GM12878 (cell line): ENCODE measurements at regions not wholly inside any gene's neighbourhood (a gene's known extent, or its start where the extent isn't known, plus 50 kb on each side); places are given as distances from the start of the nearest gene placed in this dataset.

Experiments used
- ATAC-seq: fragments of 200-7000 bp; cut with Tn5 transposase; 3 replicates; pipeline ENCODE4 v1.9.1; 2020; ENCODE audit warnings: mild to moderate bottlenecking, moderate library complexity
- BruUV-seq: library from RNA; stranded (reverse); fragments of 400-500 nt; replicated peaks from 2 replicates; lab custom pipeline; 2021; lab: Mats Ljungman, UMichigan
- CTCF ChIA-PET: fragments of 300-600 bp; sonication (Branson Sonifier 250); formaldehyde crosslinking; extraction: SDS; loops from one replicate; lab custom pipeline; 2021; ENCODE audit warnings: inconsistent platforms; lab: Yijun Ruan, JAX
- POLR2A ChIA-PET: fragments of 350-600 bp; formaldehyde crosslinking; extraction: SDS; loops from one replicate; lab custom pipeline; 2021; ENCODE audit warnings: inconsistent platforms; lab: Charles Lee
- RAD21 ChIA-PET: fragments of 300-600 bp; sonication (Branson Sonifier 250); formaldehyde crosslinking; loops from one replicate; lab custom pipeline; 2023; ENCODE audit warnings: antibody characterized with exemption; ENCODE audit not compliant: unreplicated experiment; lab: Charles Lee
- SMC1A ChIA-PET: fragments of 300-600 bp; sonication (Branson Sonifier 250); formaldehyde crosslinking; loops from one replicate; lab custom pipeline; 2023; ENCODE audit not compliant: unreplicated experiment, uncharacterized antibody; lab: Charles Lee
- DNase-seq: peaks from one replicate; pipeline ENCODE4 v3.0.0-alpha.2; 2011; ENCODE audit warnings: low read depth, low spot score
- FAIRE-seq: peaks from 3 replicates; lab custom pipeline; 2011; peaks lifted over from hg19 to GRCh38; lab: Jason Lieb, UNC
- H2AFZ ChIP-seq: 2 replicates; pipeline ENCODE4 v1.6.0; 2011; ENCODE audit warnings: low read depth, low read length, control low read depth; ENCODE audit not compliant: control insufficient read depth
- H3K27ac ChIP-seq: 2 replicates; pipeline ENCODE4 v1.5.1; 2011; ENCODE audit warnings: control low read depth; ENCODE audit not compliant: control insufficient read depth, insufficient read depth
- H3K27me3 ChIP-seq, 2 experiments: replicated peaks in 1 of 2; 2 replicates each; pipeline versions ENCODE4 v1.6.0 to v1.6.1; 2011; ENCODE audit warnings: low read length in 1 of 2; ENCODE audit not compliant: control insufficient read depth in 2 of 2, insufficient read depth in 2 of 2
- H3K36me3 ChIP-seq, 2 experiments: 2 replicates each; pipeline ENCODE4 v1.5.1; 2011; ENCODE audit warnings: low read length in 1 of 2; ENCODE audit not compliant: control insufficient read depth in 2 of 2, insufficient read depth in 2 of 2
- H3K4me1 ChIP-seq: 2 replicates; pipeline ENCODE4 v1.6.1; 2011; ENCODE audit warnings: mild to moderate bottlenecking, low read length, moderate library complexity, mixed read lengths; ENCODE audit not compliant: control insufficient read depth, insufficient read depth
- H3K4me2 ChIP-seq: 2 replicates; pipeline ENCODE4 v1.6.0; 2011; ENCODE audit warnings: control low read depth; ENCODE audit not compliant: control insufficient read depth, insufficient read depth
- H3K4me3 ChIP-seq: fragments of 200-600 bp; sonication (generic); 2 replicates; pipeline ENCODE4 v1.5.1; 2016
- H3K79me2 ChIP-seq: 2 replicates; pipeline ENCODE4 v1.6.0; 2011; ENCODE audit warnings: low read length; ENCODE audit not compliant: control insufficient read depth, insufficient read depth
- H3K9ac ChIP-seq: 2 replicates; pipeline ENCODE4 v1.8.0; 2011; ENCODE audit warnings: low read length, control low read depth, mixed read lengths; ENCODE audit not compliant: control insufficient read depth, insufficient read depth
- H3K9me3 ChIP-seq: replicated peaks from 3 replicates; pipeline ENCODE4 v1.5.1; 2011; ENCODE audit warnings: mild to moderate bottlenecking, low read length; ENCODE audit not compliant: control insufficient read depth, insufficient read depth
- H4K20me1 ChIP-seq: 2 replicates; pipeline ENCODE4 v1.6.0; 2011; ENCODE audit not compliant: control insufficient read depth, insufficient read depth
- BMI1 ChIP-seq: fragments of 450-650 bp; IDR thresholded peaks from 2 replicates; pipeline ENCODE4 v1.6.1; 2016; ENCODE audit warnings: mild to moderate bottlenecking, moderate library complexity, borderline replicate concordance
- CHD2 ChIP-seq: IDR thresholded peaks from 2 replicates; pipeline ENCODE4 v1.6.1; 2011; ENCODE audit warnings: low read depth, low read length, improper control_type of control experiment, borderline replicate concordance
- DPF2 ChIP-seq: fragments of 450-650 bp; IDR thresholded peaks from 2 replicates; pipeline ENCODE4 v1.6.1; 2017; ENCODE audit warnings: mild to moderate bottlenecking
- HDGF ChIP-seq: fragments of 450-650 bp; IDR thresholded peaks from 2 replicates; pipeline ENCODE4 v1.6.1; 2016; ENCODE audit warnings: antibody characterized with exemption
- IKZF2 ChIP-seq, 2 experiments: fragments of 450-650 bp; IDR thresholded peaks; 2 replicates each; pipeline ENCODE4 v1.6.1; 2017; ENCODE audit warnings: mild to moderate bottlenecking in 2 of 2, moderate library complexity in 2 of 2
- KAT2A ChIP-seq: conservative IDR thresholded peaks from 2 replicates; pipeline ENCODE4 v1.6.1; 2011; ENCODE audit warnings: low read depth, low read length; ENCODE audit not compliant: control insufficient read depth
- MEF2A ChIP-seq: IDR thresholded peaks from 2 replicates; pipeline ENCODE4 v1.6.1; 2011; ENCODE audit warnings: low read depth, mild to moderate bottlenecking, low read length, moderate library complexity; ENCODE audit not compliant: insufficient read depth
- NFXL1 ChIP-seq: fragments of 450-650 bp; IDR thresholded peaks from 2 replicates; pipeline ENCODE4 v1.6.1; 2017; ENCODE audit warnings: antibody characterized with exemption, mild to moderate bottlenecking, borderline replicate concordance
- POU2F2 ChIP-seq: IDR thresholded peaks from 3 replicates; pipeline ENCODE4 v1.6.1; 2011; ENCODE audit warnings: low read depth, mild to moderate bottlenecking, low read length, borderline replicate concordance
- RUNX3 ChIP-seq: IDR thresholded peaks from 2 replicates; pipeline ENCODE4 v1.6.1; 2012; ENCODE audit warnings: low read length, inconsistent platforms
- SRF ChIP-seq, 2 experiments: IDR thresholded peaks; 2 replicates each; pipeline ENCODE4 v1.6.1; 2011; ENCODE audit warnings: low read depth in 2 of 2, low read length in 2 of 2, mild to moderate bottlenecking in 1 of 2, moderate library complexity in 1 of 2
- TAF1 ChIP-seq: IDR thresholded peaks from 2 replicates; pipeline ENCODE4 v1.6.1; 2011; ENCODE audit warnings: mild to moderate bottlenecking, low read depth, low read length, borderline replicate concordance
- TCF12 ChIP-seq: IDR thresholded peaks from 2 replicates; pipeline ENCODE4 v1.6.1; 2011; ENCODE audit warnings: low read depth, mild to moderate bottlenecking, low read length
- ZZZ3 ChIP-seq: IDR thresholded peaks from 2 replicates; pipeline ENCODE4 v1.6.1; 2011; ENCODE audit warnings: low read depth; ENCODE audit not compliant: control insufficient read depth, insufficient read length
- WGBS: methylation state at CpG from one replicate; pipeline ENCODE4 v1.1.6; 2016; ENCODE audit warnings: low lambda C conversion rate; ENCODE audit not compliant: insufficient replicate concordance, insufficient coverage; ENCODE audit errors: missing lambda C conversion rate; 5-methylcytosine and 5-hydroxymethylcytosine counted together
- in situ Hi-C: fragments of 300-500 bp; cut with MboI; formaldehyde crosslinking; loops from 9 replicates; pipeline ENCODE4 v1.14.3; 2018; ENCODE audit warnings: mixed read lengths
- intact Hi-C: fragments of 100-400 bp; cut with micrococcal nuclease; formaldehyde crosslinking; loops from one replicate; pipeline ENCODE4 v1.14.2; 2022; ENCODE audit not compliant: unreplicated experiment

GRCh38 chr2:175734686-175735085 lies 267.4 kb downstream of the LNPK start:
- in situ Hi-C loops (no loop called here), intact Hi-C loops (no loop called here)
- no TSS peak for BruUV-seq
- CTCF ChIA-PET, result no interaction called here
- no peak for DNase-seq
- no peak for FAIRE-seq
- no peaks in the 10 kb centered on the region for H3K9me3 ChIP-seq
- H4K20me1 ChIP-seq, result no peaks in the 10 kb centered on the region
- no peak overlapping the region for H3K4me2 ChIP-seq
- H3K27ac ChIP-seq, result no peak overlapping the region
- RAD21 ChIA-PET, result no interaction called here
- no peak overlapping the region for H3K9ac ChIP-seq
- WGBS, result 15% methylated on average over 5 of the region's 5 CpGs
- H3K4me3 ChIP-seq, result no peak overlapping the region
- no peaks in the 10 kb centered on the region; a peak in 2 of 4 replicates for H3K27me3 ChIP-seq
- H3K36me3 ChIP-seq, result no peaks in the 10 kb centered on the region
- TF ChIP-seq TAF1 (no peak), HDGF (no peak), RUNX3 (no peak), KAT2A (no peak), DPF2 (no peak), NFXL1 (no peak), CHD2 (no peak), MEF2A (no peak), ZZZ3 (no peak), SRF (IDR thresholded peaks at IDR 0.05; ENCODE audit: low read depth in 2 of 2, low read length in 2 of 2) (no peak), BMI1 (no peak), POU2F2 (no peak), TCF12 (no peak), IKZF2 (IDR thresholded peaks at IDR 0.05) (no peak)
- no peaks in the 10 kb centered on the region for H3K79me2 ChIP-seq
- POLR2A ChIA-PET, result no interaction called here
- no peak for ATAC-seq
- SMC1A ChIA-PET, result no interaction called here
- no peaks in the 10 kb centered on the region for H3K4me1 ChIP-seq
- no peak overlapping the region for H2AFZ ChIP-seq
